Neuronal stem cell (in vitro differentiated cells): ENCODE measurements at regions not wholly inside any gene's neighbourhood (a gene's known extent, or its start where the extent isn't known, plus 50 kb on each side); places are given as distances from the start of the nearest gene placed in this dataset.
A peak's percentile ranks its signal among the peaks of the same experiment; 100 is the strongest.

Experiments used
- DNase-seq: peaks from one replicate; pipeline ENCODE4 v3.0.0-alpha.2; 2013; ENCODE audit warnings: low spot score
- H2AFZ ChIP-seq: one replicate; pipeline ENCODE4 v1.6.1; 2013; ENCODE audit warnings: mild to moderate bottlenecking, low read length, inconsistent platforms
- H2AK5ac ChIP-seq: 2 replicates; pipeline ENCODE4 v1.6.1; 2013; ENCODE audit warnings: low read depth, mild to moderate bottlenecking, inconsistent platforms, low read length, moderate library complexity, mixed read lengths
- H2BK120ac ChIP-seq: 2 replicates; pipeline ENCODE4 v1.6.1; 2013; ENCODE audit warnings: low read depth, mild to moderate bottlenecking, inconsistent platforms, low read length, moderate library complexity, mixed read lengths
- H2BK12ac ChIP-seq: one replicate; pipeline ENCODE4 v1.6.1; 2013; ENCODE audit warnings: low read length, inconsistent platforms
- H2BK15ac ChIP-seq: 2 replicates; pipeline ENCODE4 v1.6.1; 2013; ENCODE audit warnings: mild to moderate bottlenecking, low read length, inconsistent platforms, mixed read lengths
- H2BK5ac ChIP-seq: one replicate; pipeline ENCODE4 v1.6.1; 2013; ENCODE audit warnings: inconsistent platforms, mild to moderate bottlenecking, low read length, moderate library complexity
- H3K14ac ChIP-seq: one replicate; pipeline ENCODE4 v1.6.1; 2013; ENCODE audit warnings: low read length, inconsistent platforms
- H3K18ac ChIP-seq: 2 replicates; pipeline ENCODE4 v1.6.1; 2013; ENCODE audit warnings: low read length, inconsistent platforms
- H3K23ac ChIP-seq: 2 replicates; pipeline ENCODE4 v1.6.1; 2013; ENCODE audit warnings: low read depth, mild to moderate bottlenecking, mixed read lengths, low read length, inconsistent platforms; ENCODE audit not compliant: poor library complexity
- H3K27ac ChIP-seq: replicated peaks from 3 replicates; pipeline ENCODE4 v1.5.1; 2013; ENCODE audit warnings: low read length, inconsistent platforms
- H3K27me3 ChIP-seq, 3 experiments: 2 replicates each; pipeline ENCODE4 v1.6.1; 2013; ENCODE audit warnings: low read length in 3 of 3, mild to moderate bottlenecking in 2 of 3, inconsistent platforms in 1 of 3, low read depth in 1 of 3, mixed read lengths in 1 of 3, moderate library complexity in 1 of 3; ENCODE audit not compliant: control insufficient read depth in 3 of 3, insufficient read depth in 3 of 3
- H3K36me3 ChIP-seq, 2 donors: replicated peaks in 1 of 2; 2 replicates each; pipeline ENCODE4 v1.6.1; 2013; ENCODE audit warnings: low read length in 2 of 2; ENCODE audit not compliant: control insufficient read depth in 2 of 2, insufficient read depth in 2 of 2
- H3K4ac ChIP-seq: 2 replicates; pipeline ENCODE4 v1.6.1; 2013; ENCODE audit warnings: inconsistent platforms, mild to moderate bottlenecking, low read length, moderate library complexity
- H3K4me1 ChIP-seq, 2 donors: 1 replicate in 1 of 2; 2 replicates in 1 of 2; pipeline ENCODE4 v1.6.1; 2013; ENCODE audit warnings: low read length in 2 of 2, low read depth in 1 of 2; ENCODE audit not compliant: control insufficient read depth in 2 of 2, insufficient read depth in 1 of 2
- H3K4me2 ChIP-seq: one replicate; pipeline ENCODE4 v1.6.1; 2013; ENCODE audit warnings: mild to moderate bottlenecking, low read length, inconsistent platforms; ENCODE audit not compliant: insufficient read depth, poor library complexity, severe bottlenecking
- H3K4me3 ChIP-seq, 2 donors: 2 replicates each; pipeline ENCODE4 v1.5.1; 2013; ENCODE audit warnings: low read length in 2 of 2, mild to moderate bottlenecking in 2 of 2, inconsistent platforms in 1 of 2, moderate library complexity in 1 of 2
- H3K79me1 ChIP-seq: one replicate; pipeline ENCODE4 v1.6.1; 2013; ENCODE audit warnings: low read depth, mild to moderate bottlenecking, inconsistent platforms, low read length, moderate library complexity
- H3K9ac ChIP-seq: one replicate; pipeline ENCODE4 v1.6.1; 2013; ENCODE audit warnings: mild to moderate bottlenecking, low read depth, low read length, inconsistent platforms; ENCODE audit not compliant: poor library complexity
- H3K9me3 ChIP-seq, 2 donors: replicated peaks in 1 of 2; 2 replicates each; pipeline versions ENCODE3 to v1.6.1; 2013; ENCODE audit warnings: low read length in 2 of 2, mild to moderate bottlenecking in 2 of 2, inconsistent platforms in 1 of 2, low read depth in 1 of 2, mixed read lengths in 1 of 2, moderate library complexity in 1 of 2; ENCODE audit not compliant: control insufficient read depth in 2 of 2, insufficient read depth in 1 of 2
- H4K8ac ChIP-seq: one replicate; pipeline ENCODE4 v1.6.1; 2013; ENCODE audit warnings: low read depth, mild to moderate bottlenecking, inconsistent platforms, low read length, moderate library complexity
- H4K91ac ChIP-seq: one replicate; pipeline ENCODE4 v1.6.1; 2013; ENCODE audit warnings: low read length, low read depth, mild to moderate bottlenecking, inconsistent platforms; ENCODE audit not compliant: poor library complexity
- WGBS, 2 donors: extraction: QIAGEN DNeasy Blood & Tissue Kit; methylation state at CpG; one replicate each; pipeline ENCODE4 v1.1.7; 2013; ENCODE audit warnings: missing lambda C conversion rate in 2 of 2, mixed read lengths in 1 of 2; ENCODE audit not compliant: insufficient read length in 2 of 2, insufficient replicate concordance in 1 of 2; ENCODE audit errors: extremely low coverage in 2 of 2; 5-methylcytosine and 5-hydroxymethylcytosine counted together

- H3K79me1 ChIP-seq: no peaks in the 10 kb centered on the region
- no peak overlapping the region for H2BK12ac ChIP-seq
- H2BK15ac ChIP-seq: no peak overlapping the region
- H3K27me3 ChIP-seq: peaks cover 0 to 7% (median 0%) of the 10 kb centered on the region in 3 experiments
- no peak overlapping the region for H3K18ac ChIP-seq
- no peak overlapping the region for H3K4me2 ChIP-seq
- H2AFZ ChIP-seq: no peak overlapping the region
- H2BK120ac ChIP-seq: no peak overlapping the region
- no peak overlapping the region for H3K14ac ChIP-seq
- H3K4me3 ChIP-seq: no peak overlapping the region
- H4K91ac ChIP-seq: no peak overlapping the region
- no peak overlapping the region for H3K9ac ChIP-seq
- no peak for DNase-seq
- H3K4me1 ChIP-seq: no peaks in the 10 kb centered on the region
- H3K23ac ChIP-seq: no peak overlapping the region
- H3K4ac ChIP-seq: no peak overlapping the region
- H4K8ac ChIP-seq: no peak overlapping the region
- H3K36me3 ChIP-seq: no peaks in the 10 kb centered on the region
- H3K27ac ChIP-seq: no peak overlapping the region
- no peak overlapping the region for H2AK5ac ChIP-seq
- H3K9me3 ChIP-seq: peaks cover 0 to 2% of the 10 kb centered on the region in 2 donors
- WGBS, 2 donors: no CpG with 5 or more reads among the region's 3 CpGs
- no peak overlapping the region for H2BK5ac ChIP-seq
Measured at GRCh38 chrX:39564751-39565150, 533.0 kb downstream of the BCOR start.

GRCh38 chrX:39574178-39574577, 523.6 kb downstream of the BCOR start:
- no peak overlapping the region for H2AFZ ChIP-seq
- no peak overlapping the region for H3K18ac ChIP-seq
- H3K27ac ChIP-seq: no peak overlapping the region
- peaks cover 0 to 3% of the 10 kb centered on the region in 2 donors for H3K4me1 ChIP-seq
- H3K79me1 ChIP-seq: no peaks in the 10 kb centered on the region
- H2AK5ac ChIP-seq: no peak overlapping the region
- H3K14ac ChIP-seq: no peak overlapping the region
- H3K4me2 ChIP-seq: no peak overlapping the region
- H3K4ac ChIP-seq: no peak overlapping the region
- no peak overlapping the region for H2BK15ac ChIP-seq
- no peaks in the 10 kb centered on the region for H3K36me3 ChIP-seq
- no peak overlapping the region for H3K9ac ChIP-seq
- DNase-seq: no peak
- no peak overlapping the region for H2BK120ac ChIP-seq
- no peak overlapping the region for H2BK5ac ChIP-seq
- no peaks in the 10 kb centered on the region for H3K9me3 ChIP-seq
- H3K27me3 ChIP-seq: peaks cover 0 to 43% (median 0%) of the 10 kb centered on the region in 3 experiments
- no CpG with 5 or more reads among the region's 3 CpGs for WGBS, 2 donors
- H2BK12ac ChIP-seq: no peak overlapping the region
- no peak overlapping the region for H4K91ac ChIP-seq
- H4K8ac ChIP-seq: no peak overlapping the region
- H3K4me3 ChIP-seq: no peak overlapping the region
- H3K23ac ChIP-seq: no peak overlapping the region

- Histone ChIP-seq H3K9ac (no peak overlapping the region), H3K18ac (no peak overlapping the region), H3K79me1 (no peaks in the 10 kb centered on the region), H3K36me3 (no peaks in the 10 kb centered on the region), H3K4me2 (no peak overlapping the region), H3K14ac (no peak overlapping the region), H4K8ac (no peak overlapping the region), H2BK12ac (no peak overlapping the region), H3K23ac (no peak overlapping the region), H3K9me3 (no peaks in the 10 kb centered on the region), H3K4me1 (peaks cover 0 to 3% of the 10 kb centered on the region in 2 donors), H2AFZ (no peak overlapping the region), H3K27me3 (peaks cover 0 to 47% (median 0%) of the 10 kb centered on the region in 3 experiments), H3K27ac (no peak overlapping the region), H3K4ac (no peak overlapping the region), H4K91ac (no peak overlapping the region), H2BK5ac (no peak overlapping the region), H2BK120ac (no peak overlapping the region), H2BK15ac (no peak overlapping the region), H3K4me3 (no peak overlapping the region), H2AK5ac (no peak overlapping the region)
- no peak for DNase-seq
- no CpG with 5 or more reads among the region's 28 CpGs for WGBS, 2 donors
Measured at GRCh38 chrX:39576041-39576872, 521.5 kb downstream of the BCOR start.

- H2AK5ac ChIP-seq: no peak overlapping the region
- H3K9me3 ChIP-seq: no peaks in the 10 kb centered on the region
- H3K4ac ChIP-seq: no peak overlapping the region
- no peak overlapping the region for H3K4me2 ChIP-seq
- no peak overlapping the region for H2BK120ac ChIP-seq
- no CpG with 5 or more reads among the region's 13 CpGs for WGBS, 2 donors
- no peak overlapping the region for H3K14ac ChIP-seq
- H3K23ac ChIP-seq: no peak overlapping the region
- H3K9ac ChIP-seq: no peak overlapping the region
- H2BK12ac ChIP-seq: no peak overlapping the region
- no peak overlapping the region for H4K8ac ChIP-seq
- no peak overlapping the region for H2BK15ac ChIP-seq
- DNase-seq: no peak
- no peak overlapping the region for H3K18ac ChIP-seq
- peaks cover 0 to 3% of the 10 kb centered on the region in 2 donors for H3K4me1 ChIP-seq
- H3K27ac ChIP-seq: no peak overlapping the region
- H3K4me3 ChIP-seq: no peak overlapping the region
- H3K79me1 ChIP-seq: no peaks in the 10 kb centered on the region
- no peak overlapping the region for H4K91ac ChIP-seq
- no peak overlapping the region for H2BK5ac ChIP-seq
- peaks cover 0 to 44% (median 0%) of the 10 kb centered on the region in 3 experiments for H3K27me3 ChIP-seq
- H3K36me3 ChIP-seq: no peaks in the 10 kb centered on the region
- peak overlapping the region; percentile 56 for H2AFZ ChIP-seq
Measured at GRCh38 chrX:39577206-39577984, 520.4 kb downstream of the BCOR start.
